DMS114 treated with DMSO at 0.1 percent for 48 hours (cell line): ENCODE measurements at regions not wholly inside any gene's neighbourhood (a gene's known extent, or its start where the extent isn't known, plus 50 kb on each side); places are given as distances from the start of the nearest gene placed in this dataset.

Experiments used
- DNase-seq: peaks from one replicate; lab custom pipeline; 2025; ENCODE audit not compliant: unreplicated experiment; lab: John Stamatoyannopoulos, UW

DNA sequence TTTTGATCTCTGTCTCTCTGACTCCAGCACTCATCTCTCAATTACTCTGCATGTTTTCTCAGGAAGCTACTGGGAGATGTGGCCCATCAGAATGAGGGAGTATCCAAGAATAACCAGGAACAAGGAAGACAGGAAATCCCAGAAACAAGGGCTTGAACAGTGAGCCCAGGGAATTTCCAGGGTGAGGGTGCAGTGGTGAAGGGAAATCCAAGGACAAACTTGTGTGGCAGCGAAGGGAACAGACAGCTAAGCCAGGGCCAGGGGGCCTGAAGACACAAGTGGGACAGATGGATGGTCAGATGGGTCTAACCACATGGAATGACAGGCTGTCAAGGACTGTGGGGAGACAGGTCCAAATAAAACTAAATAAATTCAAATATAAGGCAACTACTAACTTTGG is 121.8 kb upstream of the ERRFI1 start:
- no peak for DNase-seq

DNA sequence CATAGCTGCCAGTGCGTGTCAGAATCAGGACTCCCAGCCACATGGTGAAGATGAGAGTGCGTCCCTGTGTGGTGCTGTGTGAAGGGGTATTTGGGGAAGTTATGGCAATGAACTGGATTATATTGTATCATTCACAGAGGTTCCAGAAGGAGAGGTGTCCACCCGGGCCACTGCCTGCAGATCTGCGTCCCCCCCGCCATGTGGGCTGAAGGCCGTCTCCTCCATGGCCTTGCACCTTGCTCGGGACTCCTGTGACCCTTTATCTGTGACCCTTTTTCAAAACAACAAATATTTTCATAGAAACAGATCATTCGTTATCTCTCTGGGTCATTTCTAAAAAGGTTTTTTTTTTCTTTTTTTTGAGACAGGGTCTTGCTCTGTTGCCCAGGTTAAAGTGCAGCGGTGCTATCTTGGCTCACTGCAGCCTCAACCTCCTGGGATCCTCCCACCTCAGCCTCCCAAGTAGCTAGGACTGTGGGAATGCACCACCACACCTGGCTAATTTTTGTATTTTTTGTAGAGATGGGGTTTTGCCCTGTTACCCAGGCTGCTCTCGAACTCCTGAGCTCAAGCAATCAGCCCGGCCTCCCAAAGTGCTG is 120.2 kb upstream of the ERRFI1 start:
- no peak for DNase-seq

DNA sequence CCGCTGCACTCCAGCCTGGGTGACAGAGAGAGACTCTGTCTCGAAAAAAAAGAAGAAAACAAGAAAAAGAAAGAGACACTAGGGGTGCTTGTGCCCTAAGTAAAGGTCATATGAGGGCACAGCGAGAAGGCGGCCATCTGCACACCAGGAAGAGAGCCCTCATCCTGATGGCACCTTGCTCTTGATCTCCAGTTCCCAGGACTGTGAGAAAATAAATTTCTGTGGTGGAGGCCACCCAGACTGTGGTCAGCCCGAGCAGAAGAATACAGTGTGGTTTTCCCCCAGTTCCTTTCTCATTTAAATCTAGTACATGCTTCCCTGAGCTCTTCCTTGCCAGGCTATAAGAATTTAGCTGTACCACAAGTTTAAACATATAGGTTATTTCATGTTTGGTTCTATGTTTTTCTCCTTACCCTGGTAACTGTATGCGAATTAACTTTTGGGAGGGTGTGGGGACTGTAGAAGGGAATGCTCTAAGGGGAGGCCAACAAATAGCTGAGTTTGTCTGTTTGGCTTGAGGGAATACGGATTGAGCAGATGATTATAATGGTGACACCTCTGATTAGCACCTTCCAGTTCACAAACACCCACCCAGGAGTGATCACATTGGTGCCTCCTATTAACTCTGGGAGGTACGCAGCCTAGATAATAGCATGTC is 119.6 kb upstream of the ERRFI1 start:
- DNase-seq, result no peak

- no peak for DNase-seq
These were observed 118.2 kb upstream of the ERRFI1 start for GRCh38 chr1:8144323-8144722.

DNA sequence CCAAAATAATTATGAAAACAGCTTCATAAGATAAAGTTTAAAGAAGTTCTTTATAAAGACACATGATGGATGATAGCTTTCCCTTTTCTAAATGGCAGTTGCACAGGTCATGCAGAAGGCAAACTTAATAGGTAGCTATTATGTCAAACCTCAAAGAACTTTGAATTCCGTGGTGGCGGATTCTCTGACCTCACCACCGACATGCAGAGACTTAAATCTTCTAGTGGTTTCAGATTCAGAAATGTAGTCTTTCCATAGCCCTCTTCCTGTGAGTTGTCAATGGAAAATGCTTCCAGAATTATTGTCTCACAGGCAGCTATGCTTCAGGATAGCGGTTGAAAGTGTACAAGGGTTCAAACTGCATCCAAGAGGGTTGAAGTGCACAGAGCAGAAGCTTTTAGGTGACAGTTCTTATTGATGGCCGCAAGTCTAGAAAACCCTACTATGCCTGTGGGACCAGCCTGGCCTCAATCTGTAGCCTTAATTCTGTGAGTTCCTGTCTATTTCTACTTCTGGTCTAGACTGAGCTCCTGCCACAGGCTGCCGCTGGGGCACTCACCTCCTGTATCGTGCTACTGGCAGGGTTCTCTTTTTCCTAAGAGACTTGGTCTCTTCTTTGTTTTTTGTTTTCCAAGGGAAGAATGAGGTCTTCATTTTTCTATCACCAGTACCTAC is 117.0 kb upstream of the ERRFI1 start:
- DNase-seq, result no peak

DNA sequence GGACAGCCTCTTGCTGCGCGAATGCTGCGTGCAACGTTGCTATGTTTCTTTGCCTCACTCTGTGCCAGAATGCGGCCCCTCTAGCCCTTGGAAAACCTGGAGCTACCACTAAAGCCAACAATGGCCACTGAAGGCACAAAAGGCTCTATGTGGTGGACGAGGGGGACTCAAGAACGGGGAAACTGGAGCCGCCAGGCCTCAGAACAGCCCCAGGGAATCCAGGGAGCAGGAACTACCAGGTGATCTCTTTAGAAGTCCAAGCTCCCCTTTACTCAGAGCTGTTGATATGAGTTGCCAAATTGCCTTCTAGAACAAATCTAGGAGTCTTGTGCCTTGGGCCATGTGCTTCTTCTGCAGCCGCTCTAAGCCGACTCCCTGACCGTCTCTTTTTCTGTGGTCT is 113.8 kb upstream of the ERRFI1 start:
- no peak for DNase-seq

DNA sequence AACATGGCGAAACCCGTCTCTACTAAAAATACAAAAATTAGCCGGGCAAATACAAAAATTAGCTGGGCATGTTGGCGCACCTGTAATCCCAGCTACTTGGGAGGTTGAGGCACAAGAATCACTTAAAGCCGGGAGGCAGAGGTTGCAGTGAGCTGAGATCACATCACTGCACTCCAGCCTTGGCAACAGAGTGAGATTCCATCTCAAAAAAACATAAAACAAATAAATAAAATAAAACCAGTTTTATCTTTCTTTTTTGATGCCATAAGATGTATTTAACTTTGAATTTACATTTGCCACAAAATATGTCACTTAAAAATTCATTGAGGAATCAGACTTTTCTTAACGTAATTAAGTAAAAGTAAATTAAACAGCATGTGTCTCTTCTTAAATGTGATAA is 113.3 kb upstream of the ERRFI1 start:
- DNase-seq, result no peak

- DNase-seq, result no peak
These were observed 112.6 kb upstream of the ERRFI1 start for GRCh38 chr1:8138673-8139072.

DNA sequence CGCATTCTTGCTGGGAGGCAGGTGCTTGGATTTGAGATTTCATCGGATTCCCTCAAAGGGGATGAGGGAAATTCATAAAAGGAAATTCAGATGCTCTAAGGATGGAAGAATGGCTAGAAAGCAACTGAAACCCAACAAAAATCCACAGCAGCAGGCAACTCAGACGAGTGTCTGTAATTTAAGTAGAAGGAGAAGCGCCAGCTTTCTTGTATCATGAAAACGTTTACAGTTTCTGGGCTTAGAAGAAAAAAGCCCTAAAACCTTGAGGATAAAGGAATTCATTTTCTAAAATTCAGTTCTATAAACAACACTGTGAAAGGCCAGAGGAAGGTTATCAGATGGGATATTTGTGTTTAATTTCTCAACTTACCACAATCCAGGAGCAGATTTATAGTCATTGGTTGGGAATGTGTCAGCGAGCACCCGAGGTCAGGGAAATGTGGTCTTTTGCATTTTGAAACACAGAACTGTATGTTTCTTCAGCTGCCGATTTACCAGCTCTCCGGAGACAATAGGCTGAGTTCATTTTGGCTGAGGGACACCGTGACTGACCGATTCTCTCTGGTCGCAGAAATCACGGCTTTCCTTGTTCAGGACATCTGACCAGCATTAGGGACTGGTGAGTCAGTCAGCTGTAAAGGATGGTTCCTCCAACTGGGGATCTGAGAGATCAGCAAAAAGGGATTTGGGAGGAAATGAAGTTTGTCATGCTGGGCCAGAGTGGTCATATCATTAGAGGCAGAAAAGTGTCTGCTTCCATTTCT is 111.6 kb upstream of the ERRFI1 start:
- no peak for DNase-seq

DNA sequence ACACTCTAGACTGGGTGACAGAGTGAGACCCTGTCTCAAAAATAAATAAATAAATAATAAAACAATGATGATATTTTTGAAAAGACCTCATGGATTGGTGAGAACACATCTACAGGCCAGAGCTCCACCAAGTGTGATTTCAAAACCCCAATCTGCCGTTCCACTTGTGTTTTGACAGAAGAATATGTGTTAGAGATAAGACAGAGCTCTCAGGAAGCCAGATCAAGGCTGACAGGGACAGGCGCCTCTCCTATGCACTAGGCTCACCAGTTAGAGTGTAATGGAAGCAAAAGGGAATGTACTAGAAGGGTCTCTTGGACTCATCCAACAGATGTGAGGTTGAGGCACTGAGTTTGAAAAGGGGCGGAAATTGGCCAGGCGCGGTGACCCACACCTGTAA is 110.7 kb upstream of the ERRFI1 start:
- no peak for DNase-seq

- no peak for DNase-seq
These were observed 109.1 kb upstream of the ERRFI1 start for GRCh38 chr1:8135250-8135649.

- DNase-seq, result no peak
These were observed 108.6 kb upstream of the ERRFI1 start for GRCh38 chr1:8134546-8135235.

DNA sequence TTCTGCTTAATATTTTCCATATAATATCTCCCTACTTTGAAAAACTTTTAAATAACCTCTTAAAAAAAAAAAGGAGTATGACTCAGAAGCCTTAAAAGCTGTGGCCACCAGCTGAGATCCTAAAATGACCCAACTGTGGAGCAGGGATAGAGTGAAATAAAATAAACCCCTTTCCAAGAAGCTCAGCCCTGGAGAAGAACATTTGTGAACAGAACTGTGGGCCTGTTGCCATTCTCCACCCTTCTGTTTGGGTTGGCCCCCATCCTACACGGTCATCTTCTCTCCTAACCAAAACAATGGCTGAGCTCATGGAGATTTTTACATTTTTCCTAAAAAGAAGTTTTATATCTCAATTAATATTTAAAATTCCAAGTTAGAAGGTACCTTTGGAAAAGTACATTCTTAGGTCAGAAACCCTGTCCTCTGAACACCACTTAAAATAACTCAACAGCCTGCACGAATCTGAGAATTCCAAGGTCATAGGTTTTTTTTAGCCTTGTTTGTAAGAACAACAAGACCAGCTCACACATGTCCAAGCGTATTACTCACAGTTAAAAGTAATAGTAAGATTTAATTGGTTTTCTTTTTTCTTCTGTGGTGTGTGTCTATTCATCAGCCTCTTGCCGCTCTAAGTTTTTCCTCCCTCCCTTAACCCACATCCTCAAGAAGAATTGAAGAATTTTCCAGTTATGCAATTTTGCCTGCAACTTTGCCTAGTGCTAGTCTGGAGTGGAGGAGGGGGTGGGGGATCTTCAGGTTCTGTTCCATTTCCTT is 107.7 kb upstream of the ERRFI1 start:
- no peak for DNase-seq

DNA sequence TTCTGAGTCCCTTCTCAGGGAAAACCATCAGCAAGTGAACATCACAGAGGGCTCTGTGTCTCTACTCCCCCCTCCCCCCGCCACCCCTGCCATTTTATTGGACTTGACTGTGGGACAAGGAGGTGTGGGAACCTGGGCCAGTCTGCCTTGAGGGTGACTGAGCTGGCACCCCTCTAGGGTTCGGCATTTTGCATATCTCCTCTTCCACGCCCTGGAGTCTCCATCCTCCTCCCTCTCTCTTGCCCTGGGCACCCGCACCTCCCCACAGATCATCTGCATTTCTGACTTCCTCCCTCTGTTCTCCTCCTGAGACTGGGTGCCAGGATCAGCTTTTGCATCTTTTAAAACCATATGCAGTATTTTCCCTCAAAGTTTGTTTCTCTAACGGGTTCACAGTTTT is 107.1 kb upstream of the ERRFI1 start:
- no peak for DNase-seq

GRCh38 chr1:8127171-8127641 is 101.1 kb upstream of the ERRFI1 start:
- DNase-seq, result no peak

DNA sequence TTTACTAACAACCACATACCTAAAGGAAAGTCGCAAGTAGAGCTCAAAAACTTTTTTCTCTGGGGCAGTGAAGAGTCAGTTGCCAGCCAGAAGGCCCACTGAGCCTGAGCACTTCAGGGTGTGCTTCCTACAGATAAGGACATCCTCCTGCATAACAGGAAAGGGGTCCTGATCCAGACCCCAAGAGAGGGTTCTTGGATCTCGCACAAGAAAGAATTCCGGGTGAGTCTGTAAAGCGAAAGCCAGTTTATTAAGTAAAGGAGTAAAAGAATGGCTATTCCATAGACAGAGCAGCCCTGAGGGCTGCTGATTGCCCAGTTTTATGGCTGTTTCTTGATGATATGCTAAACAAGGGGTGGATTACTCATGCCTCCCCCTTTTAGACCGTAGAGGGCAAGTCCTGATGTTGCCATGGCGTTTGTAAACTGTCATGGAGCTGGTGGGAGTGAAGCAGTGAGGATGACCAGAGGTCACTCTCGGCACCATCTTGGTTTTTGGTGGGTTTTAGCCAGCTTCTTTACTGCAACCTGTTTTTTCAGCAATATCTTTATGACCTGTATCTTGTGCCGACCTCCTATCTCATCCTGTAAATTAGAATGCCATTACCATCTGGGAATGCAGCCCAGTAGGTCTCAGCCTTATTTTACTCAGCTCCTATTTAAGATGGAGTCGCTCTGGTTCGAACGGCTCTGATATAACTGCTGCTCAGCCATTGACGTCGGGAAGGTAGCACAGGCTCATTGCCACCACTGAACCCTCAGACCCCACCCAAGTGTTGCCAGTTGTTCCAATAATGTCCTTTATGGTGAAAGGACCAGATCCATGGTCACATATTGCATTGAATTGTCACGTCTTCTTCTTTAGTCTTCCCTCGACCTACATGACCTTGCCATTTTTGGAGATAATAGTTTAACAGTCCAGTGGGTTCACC is 96.6 kb upstream of the ERRFI1 start:
- no peak for DNase-seq

DNA sequence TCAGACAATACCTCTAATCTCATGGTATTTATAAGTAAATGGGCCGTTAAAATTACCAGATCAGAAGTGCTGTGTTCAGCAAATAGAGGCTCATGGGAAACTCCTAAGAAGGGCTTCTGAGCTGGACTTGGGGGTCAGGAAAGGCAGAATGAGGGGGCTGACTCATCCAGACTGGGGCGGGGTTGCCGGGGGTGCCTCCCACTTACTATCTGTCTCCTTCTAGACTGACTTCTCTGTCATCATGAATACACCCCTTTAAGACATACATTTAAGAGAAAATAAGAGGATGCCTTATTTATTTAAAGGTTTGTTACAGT is 96.0 kb upstream of the ERRFI1 start:
- DNase-seq, result no peak

DNA sequence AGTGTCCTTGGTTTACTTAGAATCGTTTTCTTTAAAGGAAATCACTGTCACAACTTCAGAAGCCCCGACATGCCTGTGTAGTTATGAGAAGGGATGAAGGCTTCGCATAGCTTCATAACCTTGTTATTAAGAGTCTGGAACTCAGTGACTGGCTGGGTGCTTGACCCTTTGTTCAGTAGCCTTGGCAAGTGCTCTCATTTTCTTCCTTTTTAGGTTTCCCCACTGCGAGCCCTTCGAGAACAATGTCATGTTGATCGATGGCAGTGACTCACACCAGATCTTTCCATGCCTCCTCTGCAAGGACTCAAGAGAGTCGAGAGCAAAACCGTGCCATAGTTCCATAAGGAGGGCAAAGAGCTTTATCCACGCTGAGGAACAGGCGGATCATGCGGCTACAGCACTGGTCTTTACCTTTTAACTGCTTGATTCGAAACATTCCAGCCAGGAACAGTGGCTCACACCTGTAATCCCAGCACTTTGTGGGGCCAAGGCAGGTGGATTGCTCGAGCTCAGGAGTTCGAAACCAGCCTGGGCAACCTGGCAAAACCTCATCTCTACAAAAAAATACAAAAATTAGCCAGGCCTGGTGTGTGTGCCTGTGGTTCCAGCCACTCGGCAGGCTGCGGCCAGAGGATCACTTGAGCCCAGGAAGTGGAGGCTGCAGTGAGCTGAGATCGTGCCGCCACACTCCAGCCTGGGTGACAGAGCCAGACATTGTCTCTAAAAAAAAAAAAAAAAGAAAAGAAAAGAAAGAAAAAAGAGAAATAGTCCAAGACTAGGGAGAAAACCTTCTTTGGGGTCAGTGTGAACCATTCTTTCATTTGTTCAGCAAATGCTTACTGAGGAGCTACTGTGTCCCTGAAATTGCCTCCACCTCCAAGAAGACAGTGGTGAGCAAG is 95.4 kb upstream of the ERRFI1 start:
- no peak for DNase-seq
